Suprapubic skin (tissue), 4 donors: ENCODE measurements at regions not wholly inside any gene's neighbourhood (a gene's known extent, or its start where the extent isn't known, plus 50 kb on each side); places are given as distances from the start of the nearest gene placed in this dataset.

Experiments used
- DNase-seq, 2 donors: peaks; one replicate each; pipeline ENCODE4 v3.0.0-alpha.2; 2019; ENCODE audit warnings: low spot score in 2 of 2
- H3K27ac ChIP-seq: fragments of 200-600 bp; sonication (generic); one replicate; pipeline ENCODE4 v1.5.1; 2019
- H3K27me3 ChIP-seq: fragments of 200-600 bp; sonication (generic); one replicate; pipeline ENCODE4 v1.5.1; 2019
- H3K36me3 ChIP-seq: fragments of 200-600 bp; sonication (generic); one replicate; pipeline ENCODE4 v1.5.1; 2019
- H3K4me1 ChIP-seq: fragments of 200-600 bp; sonication (generic); one replicate; pipeline ENCODE4 v1.5.1; 2019
- H3K4me3 ChIP-seq: fragments of 200-600 bp; sonication (generic); one replicate; pipeline ENCODE4 v1.5.1; 2019; ENCODE audit warnings: mild to moderate bottlenecking
- H3K9me3 ChIP-seq: fragments of 200-600 bp; sonication (generic); one replicate; pipeline ENCODE4 v1.5.1; 2019
- CTCF ChIP-seq, 2 donors: fragments of 200-600 bp in 1 of 2; fragments of 450-650 bp in 1 of 2; sonication (generic) in 1 of 2; IDR thresholded peaks; one replicate each; pipeline ENCODE4 v1.5.1; 2016 to 2019; ENCODE audit warnings: antibody characterized with exemption in 2 of 2, mild to moderate bottlenecking in 1 of 2, moderate library complexity in 1 of 2
- EP300 ChIP-seq: sonication (generic); formaldehyde crosslinking; IDR thresholded peaks from one replicate; pipeline ENCODE4 v1.6.1; 2017; ENCODE audit warnings: antibody characterized with exemption
- POLR2A ChIP-seq, 2 donors: fragments of 450-650 bp; IDR thresholded peaks; one replicate each; pipeline ENCODE4 v1.6.1; 2017; ENCODE audit warnings: antibody characterized with exemption in 2 of 2, mild to moderate bottlenecking in 2 of 2, moderate library complexity in 2 of 2
- POLR2AphosphoS5 ChIP-seq, 3 donors: sonication (generic); formaldehyde crosslinking; IDR thresholded peaks; one replicate each; pipeline ENCODE4 v1.6.1; 2017; ENCODE audit warnings: antibody characterized with exemption in 3 of 3
- WGBS: methylation state at CpG from one replicate; pipeline ENCODE4 v1.1.5; 2018; 5-methylcytosine and 5-hydroxymethylcytosine counted together

GRCh38 chr7:155173905-155174304 lies 103.8 kb downstream of the HTR5A start:
- no peak overlapping the region for H3K27ac ChIP-seq
- WGBS: 83% methylated on average over 9 of the region's 9 CpGs
- H3K27me3 ChIP-seq: peaks cover 8% of the 10 kb centered on the region
- H3K9me3 ChIP-seq: no peaks in the 10 kb centered on the region
- no peaks in the 10 kb centered on the region for H3K36me3 ChIP-seq
- no peaks in the 10 kb centered on the region for H3K4me1 ChIP-seq
- TF ChIP-seq CTCF (IDR thresholded peaks at IDR 0.05): no peak
- no peak for TF ChIP-seq POLR2AphosphoS5 (IDR thresholded peaks at IDR 0.05)
- no peak for TF ChIP-seq EP300
- no peak for TF ChIP-seq POLR2A (IDR thresholded peaks at IDR 0.05)
- H3K4me3 ChIP-seq: no peak overlapping the region
- DNase-seq: no peak

- 78% methylated on average over 2 of the region's 2 CpGs for WGBS
Measured at GRCh38 chr7:155178096-155178495, 108.0 kb downstream of the HTR5A start.

GRCh38 chr7:155181768-155182167 lies 111.6 kb downstream of the HTR5A start:
- H3K4me1 ChIP-seq: no peaks in the 10 kb centered on the region
- H3K27me3 ChIP-seq: peaks cover 8% of the 10 kb centered on the region
- H3K36me3 ChIP-seq: no peaks in the 10 kb centered on the region
- H3K4me3 ChIP-seq: no peak overlapping the region
- WGBS: 75% methylated on average over 7 of the region's 8 CpGs
- no peak for DNase-seq
- no peak overlapping the region for H3K27ac ChIP-seq
- no peak for TF ChIP-seq POLR2AphosphoS5 (IDR thresholded peaks at IDR 0.05)
- TF ChIP-seq POLR2A (IDR thresholded peaks at IDR 0.05): no peak
- no peak for TF ChIP-seq EP300
- TF ChIP-seq CTCF (IDR thresholded peaks at IDR 0.05): no peak
- H3K9me3 ChIP-seq: peaks cover 26% of the 10 kb centered on the region

More at GRCh38 chr7:155178096-155178495, 108.0 kb downstream of the HTR5A start:
- H3K27me3 ChIP-seq: peaks cover 8% of the 10 kb centered on the region
- H3K4me3 ChIP-seq: no peak overlapping the region
- H3K4me1 ChIP-seq: no peaks in the 10 kb centered on the region
- TF ChIP-seq POLR2A (IDR thresholded peaks at IDR 0.05) (no peak), EP300 (no peak), POLR2AphosphoS5 (IDR thresholded peaks at IDR 0.05) (no peak), CTCF (IDR thresholded peaks at IDR 0.05) (no peak)
- H3K36me3 ChIP-seq: no peaks in the 10 kb centered on the region
- DNase-seq: no peak
- H3K9me3 ChIP-seq: no peaks in the 10 kb centered on the region
- H3K27ac ChIP-seq: no peak overlapping the region

GRCh38 chr7:155182406-155182970 lies 112.4 kb downstream of the HTR5A start:
- H3K4me3 ChIP-seq: no peak overlapping the region
- no peak for TF ChIP-seq POLR2AphosphoS5 (IDR thresholded peaks at IDR 0.05)
- TF ChIP-seq CTCF (IDR thresholded peaks at IDR 0.05): no peak
- no peak for TF ChIP-seq EP300
- TF ChIP-seq POLR2A (IDR thresholded peaks at IDR 0.05): no peak
- H3K4me1 ChIP-seq: no peaks in the 10 kb centered on the region
- peaks cover 28% of the 10 kb centered on the region for H3K9me3 ChIP-seq
- WGBS: 91% methylated on average over 8 of the region's 8 CpGs
- no peak overlapping the region for H3K27ac ChIP-seq
- H3K36me3 ChIP-seq: no peaks in the 10 kb centered on the region
- peaks cover 10% of the 10 kb centered on the region for H3K27me3 ChIP-seq
- DNase-seq: no peak

- 67% methylated on average over 1 of the region's 1 CpG for WGBS
- peaks cover 28% of the 10 kb centered on the region for H3K9me3 ChIP-seq
Measured at GRCh38 chr7:155183655-155184054, 113.5 kb downstream of the HTR5A start.

More at GRCh38 chr7:155183655-155184054, 113.5 kb downstream of the HTR5A start:
- DNase-seq: no peak
- TF ChIP-seq POLR2AphosphoS5 (IDR thresholded peaks at IDR 0.05): no peak
- TF ChIP-seq CTCF (IDR thresholded peaks at IDR 0.05): no peak
- TF ChIP-seq POLR2A (IDR thresholded peaks at IDR 0.05): no peak
- no peak for TF ChIP-seq EP300
- no peaks in the 10 kb centered on the region for H3K4me1 ChIP-seq
- no peak overlapping the region for H3K4me3 ChIP-seq
- peaks cover 10% of the 10 kb centered on the region for H3K27me3 ChIP-seq
- H3K36me3 ChIP-seq: no peaks in the 10 kb centered on the region
- H3K27ac ChIP-seq: no peak overlapping the region
